HepG2 (cell line): ENCODE measurements at regions not wholly inside any gene's neighbourhood (a gene's known extent, or its start where the extent isn't known, plus 50 kb on each side); places are given as distances from the start of the nearest gene placed in this dataset.

Source experiments
- ATAC-seq: fragments of 200-7000 bp; cut with Tn5 transposase; 3 replicates; pipeline ENCODE4 v1.9.1; 2020; ENCODE audit warnings: mild to moderate bottlenecking, moderate library complexity
- BruUV-seq: library from RNA; stranded (reverse); fragments of 400-500 nt; replicated peaks from 2 replicates; lab custom pipeline; 2021; lab: Mats Ljungman, UMichigan
- CTCF ChIA-PET: fragments of 300-600 bp; formaldehyde crosslinking; extraction: SDS; loops from one replicate; lab custom pipeline; 2021; ENCODE audit warnings: low total read pairs, inconsistent platforms, low intra/inter-chr PET ratio; lab: Yijun Ruan, JAX
- POLR2A ChIA-PET: fragments of 350-600 bp; sonication (Branson Sonifier 250); formaldehyde crosslinking; loops from one replicate; lab custom pipeline; 2020; ENCODE audit warnings: antibody characterized with exemption, inconsistent platforms; lab: Yijun Ruan, JAX
- DNase-seq: peaks from one replicate; pipeline ENCODE4 v3.0.0-alpha.2; 2015; ENCODE audit warnings: low spot score
- FAIRE-seq: peaks from 3 replicates; lab custom pipeline; 2011; peaks lifted over from hg19 to GRCh38; lab: Jason Lieb, UNC
- H2AFZ ChIP-seq: one replicate; pipeline ENCODE4 v1.6.1; 2011; ENCODE audit warnings: low read length, inconsistent platforms
- H3K27ac ChIP-seq: fragments of 300-600 bp; 3 replicates; pipeline ENCODE4 v1.8.0; 2011; ENCODE audit warnings: mixed run types, mild to moderate bottlenecking, mixed read lengths, low read length, inconsistent platforms; ENCODE audit not compliant: insufficient read depth; ENCODE audit errors: extremely low read length
- H3K27me3 ChIP-seq, 2 experiments: fragments of 200-600 bp in 1 of 2; 2 replicates in 1 of 2; 3 replicates in 1 of 2; pipeline versions ENCODE4 v1.6.0 to v1.8.0; 2011; ENCODE audit warnings: low read length in 2 of 2, mild to moderate bottlenecking in 2 of 2, moderate library complexity in 2 of 2, inconsistent platforms in 1 of 2; ENCODE audit not compliant: insufficient read depth in 2 of 2, control insufficient read depth in 1 of 2
- H3K36me3 ChIP-seq, 2 experiments: fragments of 200-600 bp in 1 of 2; replicated peaks in 1 of 2; 2 replicates in 1 of 2; 3 replicates in 1 of 2; pipeline versions ENCODE4 v1.5.1 to v1.8.0; 2011; ENCODE audit warnings: low read length in 2 of 2, inconsistent platforms in 1 of 2; ENCODE audit not compliant: insufficient read depth in 2 of 2, control insufficient read depth in 1 of 2
- H3K4me1 ChIP-seq: 2 replicates; pipeline ENCODE4 v1.5.1; 2012; ENCODE audit warnings: low read length, inconsistent platforms; ENCODE audit not compliant: insufficient read depth
- H3K4me2 ChIP-seq: 2 replicates; pipeline ENCODE4 v1.6.0; 2011; ENCODE audit warnings: low read depth, low read length, inconsistent platforms
- H3K4me3 ChIP-seq, 3 experiments: fragments of 200-600 bp in 1 of 3; sonication (generic), shearing (Covaris generic) in 1 of 3; replicated peaks in 1 of 3; 2 replicates each; pipeline ENCODE4 v1.5.1; 2011 to 2016; ENCODE audit warnings: low read length in 3 of 3, inconsistent platforms in 2 of 3, low read depth in 2 of 3, mild to moderate bottlenecking in 2 of 3, control low read depth in 1 of 3, mixed read lengths in 1 of 3; ENCODE audit not compliant: insufficient read depth in 1 of 3
- H3K79me2 ChIP-seq: one replicate; pipeline ENCODE4 v1.6.1; 2011; ENCODE audit warnings: low read length, inconsistent platforms; ENCODE audit not compliant: insufficient read depth
- H3K9ac ChIP-seq: 2 replicates; pipeline ENCODE4 v1.6.0; 2011; ENCODE audit warnings: mild to moderate bottlenecking, low read depth, low read length, inconsistent platforms; ENCODE audit not compliant: insufficient read depth
- H3K9me3 ChIP-seq: 2 replicates; pipeline ENCODE4 v1.5.1; 2012; ENCODE audit warnings: mild to moderate bottlenecking, low read length
- H4K20me1 ChIP-seq: 2 replicates; pipeline ENCODE4 v1.6.0; 2011; ENCODE audit warnings: inconsistent platforms, mild to moderate bottlenecking, low read length, moderate library complexity; ENCODE audit not compliant: insufficient read depth
- PRDM15 ChIP-seq: sonication (generic); formaldehyde crosslinking; IDR thresholded peaks from 2 replicates; pipeline ENCODE4 v1.4.0; 2020; ENCODE audit warnings: missing genetic modification reagents
- RBFOX2 ChIP-seq: fragments of 200-400 bp; formaldehyde crosslinking; IDR thresholded peaks from 2 replicates; pipeline ENCODE4 v1.6.1; 2017; ENCODE audit warnings: low read depth, mild to moderate bottlenecking, low read length
- RELA ChIP-seq: sonication (generic); formaldehyde crosslinking; IDR thresholded peaks from 2 replicates; pipeline ENCODE4 v1.4.0; 2020; ENCODE audit warnings: missing genetic modification reagents
- TEAD2 ChIP-seq: sonication (generic); formaldehyde crosslinking; IDR thresholded peaks from 2 replicates; pipeline ENCODE4 v1.9.0; 2021; ENCODE audit warnings: missing genetic modification reagents
- TEAD3 ChIP-seq: optimal IDR thresholded peaks from 2 replicates; pipeline ENCODE3; 2016; ENCODE audit warnings: borderline replicate concordance
- ZNF33B ChIP-seq: sonication (generic); formaldehyde crosslinking; IDR thresholded peaks from 2 replicates; pipeline ENCODE4 v1.5.1; 2020; ENCODE audit warnings: mild to moderate bottlenecking, missing genetic modification reagents
- ZNF503 ChIP-seq: sonication (generic); formaldehyde crosslinking; IDR thresholded peaks from 2 replicates; pipeline ENCODE4 v1.4.0; 2020; ENCODE audit warnings: missing genetic modification reagents
- ZNF768 ChIP-seq: sonication (generic); formaldehyde crosslinking; IDR thresholded peaks from 2 replicates; pipeline ENCODE4 v1.4.0; 2020; ENCODE audit warnings: missing genetic modification reagents
- whole genome bisulfite sequencing: methylation state at CpG from one replicate; pipeline ENCODE4 v1.1.6; 2017; ENCODE audit warnings: low lambda C conversion rate; 5-methylcytosine and 5-hydroxymethylcytosine counted together
- in situ Hi-C: cut with HindIII; loops from 2 replicates; pipeline ENCODE4 v1.10.0; 2017; ENCODE audit warnings: low pct_unique_long_range_greater_than_20kb; ENCODE audit not compliant: extremely low pct_ligation_motif_present
- intact Hi-C: fragments of 100-400 bp; cut with micrococcal nuclease; formaldehyde crosslinking; loops from one replicate; pipeline ENCODE4 v1.10.0; 2022; ENCODE audit not compliant: unreplicated experiment
- TF ChIP-seq, protein P1 (sequence below): sonication (generic); formaldehyde crosslinking; IDR thresholded peaks from 2 replicates; pipeline ENCODE4 v1.4.0; 2020; ENCODE audit warnings: missing genetic modification reagents
- TF ChIP-seq, protein P2 (sequence below): sonication (generic); formaldehyde crosslinking; IDR thresholded peaks from 2 replicates; pipeline ENCODE4 v1.8.0; 2022; ENCODE audit warnings: mild to moderate bottlenecking, missing genetic modification reagents, borderline replicate concordance

DNA sequence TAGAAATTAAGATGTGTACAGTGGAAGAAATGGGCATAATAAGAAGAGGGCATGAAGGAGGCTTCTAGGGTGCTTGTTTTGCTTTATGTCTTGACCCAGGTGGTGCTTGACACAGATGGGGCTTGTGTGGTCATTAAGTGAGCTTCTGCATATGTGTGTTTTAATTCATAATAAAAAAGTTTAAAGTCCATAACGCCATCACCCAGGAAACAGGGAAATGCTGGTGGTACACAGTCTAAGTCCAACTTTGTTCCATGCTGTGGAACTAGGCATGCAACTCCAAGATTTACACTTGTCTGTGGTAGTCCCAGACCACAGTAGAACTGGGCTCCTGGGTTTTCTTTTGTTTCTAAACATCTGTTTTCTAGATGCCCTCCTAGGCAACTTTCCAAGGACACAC is 511.9 kb downstream of the MID1IP1 start:
- Histone ChIP-seq H2AFZ (no peak overlapping the region), H3K4me2 (no peak overlapping the region), H3K36me3 (no peaks in the 10 kb centered on the region), H3K9ac (no peak overlapping the region), H3K79me2 (no peaks in the 10 kb centered on the region), H3K27me3 (no peaks in the 10 kb centered on the region), H3K27ac (no peak overlapping the region), H3K4me1 (no peaks in the 10 kb centered on the region), H3K9me3 (no peaks in the 10 kb centered on the region), H3K4me3 (no peak overlapping the region), H4K20me1 (no peaks in the 10 kb centered on the region)
- BruUV-seq, result no TSS peak
- intact Hi-C loops (no loop called here), in situ Hi-C loops (no loop called here)
- POLR2A ChIA-PET, result no interaction called here
- ATAC-seq (no peak), DNase-seq (no peak), FAIRE-seq (no peak)
- CTCF ChIA-PET, result no interaction called here
- TF ChIP-seq RELA (CRISPR knock-in tag) (no peak), RBFOX2 (no peak), TEAD2 (no peak)
- TF ChIP-seq, protein P1, sequence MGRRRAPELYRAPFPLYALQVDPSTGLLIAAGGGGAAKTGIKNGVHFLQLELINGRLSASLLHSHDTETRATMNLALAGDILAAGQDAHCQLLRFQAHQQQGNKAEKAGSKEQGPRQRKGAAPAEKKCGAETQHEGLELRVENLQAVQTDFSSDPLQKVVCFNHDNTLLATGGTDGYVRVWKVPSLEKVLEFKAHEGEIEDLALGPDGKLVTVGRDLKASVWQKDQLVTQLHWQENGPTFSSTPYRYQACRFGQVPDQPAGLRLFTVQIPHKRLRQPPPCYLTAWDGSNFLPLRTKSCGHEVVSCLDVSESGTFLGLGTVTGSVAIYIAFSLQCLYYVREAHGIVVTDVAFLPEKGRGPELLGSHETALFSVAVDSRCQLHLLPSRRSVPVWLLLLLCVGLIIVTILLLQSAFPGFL, result no peak
- WGBS, result 0% methylated on average over 1 of the region's 1 CpG

- Histone ChIP-seq H3K9ac (no peak overlapping the region), H4K20me1 (no peaks in the 10 kb centered on the region), H3K4me1 (no peaks in the 10 kb centered on the region), H3K79me2 (no peaks in the 10 kb centered on the region), H3K4me3 (no peak overlapping the region), H3K4me2 (no peak overlapping the region), H3K36me3 (no peaks in the 10 kb centered on the region), H3K9me3 (no peaks in the 10 kb centered on the region), H3K27ac (no peak overlapping the region), H2AFZ (no peak overlapping the region), H3K27me3 (no peaks in the 10 kb centered on the region)
- WGBS, result 0% methylated on average over 2 of the region's 6 CpGs
- in situ Hi-C loops, result no loop called here
- ChIA-PET CTCF (no interaction called here), POLR2A (no interaction called here)
- no peak for ATAC-seq
- intact Hi-C loops, result no loop called here
- FAIRE-seq, result no peak
- BruUV-seq, result no TSS peak
- DNase-seq, result no peak
- TF ChIP-seq, protein P2, sequence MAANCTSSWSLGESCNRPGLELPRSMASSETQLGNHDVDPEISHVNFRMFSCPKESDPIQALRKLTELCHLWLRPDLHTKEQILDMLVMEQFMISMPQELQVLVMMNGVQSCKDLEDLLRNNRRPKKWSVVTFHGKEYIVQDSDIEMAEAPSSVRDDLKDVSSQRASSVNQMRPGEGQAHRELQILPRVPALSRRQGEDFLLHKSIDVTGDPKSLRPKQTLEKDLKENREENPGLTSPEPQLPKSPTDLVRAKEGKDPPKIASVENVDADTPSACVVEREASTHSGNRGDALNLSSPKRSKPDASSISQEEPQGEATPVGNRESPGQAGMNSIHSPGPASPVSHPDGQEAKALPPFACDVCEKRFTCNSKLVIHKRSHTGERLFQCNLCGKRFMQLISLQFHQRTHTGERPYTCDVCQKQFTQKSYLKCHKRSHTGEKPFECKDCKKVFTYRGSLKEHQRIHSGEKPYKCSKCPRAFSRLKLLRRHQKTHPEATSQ, result no peak
- TF ChIP-seq ZNF768 (CRISPR knock-in tag), result no peak
- no peak for TF ChIP-seq PRDM15 (CRISPR knock-in tag)
- no peak for TF ChIP-seq ZNF33B (CRISPR knock-in tag)
- TF ChIP-seq TEAD3 (CRISPR knock-in tag), result no peak
- no peak for TF ChIP-seq ZNF503
Measured at GRCh38 chrX:39318506-39319343, 517.5 kb downstream of the MID1IP1 start.
